Putamen (tissue), 1 donor: ENCODE measurements at regions not wholly inside any gene's neighbourhood (a gene's known extent, or its start where the extent isn't known, plus 50 kb on each side); places are given as distances from the start of the nearest gene placed in this dataset.

ENCODE experiments used
- DNase-seq: peaks from one replicate; pipeline ENCODE4 v3.0.0-alpha.2; 2016; ENCODE audit warnings: low spot score

DNA sequence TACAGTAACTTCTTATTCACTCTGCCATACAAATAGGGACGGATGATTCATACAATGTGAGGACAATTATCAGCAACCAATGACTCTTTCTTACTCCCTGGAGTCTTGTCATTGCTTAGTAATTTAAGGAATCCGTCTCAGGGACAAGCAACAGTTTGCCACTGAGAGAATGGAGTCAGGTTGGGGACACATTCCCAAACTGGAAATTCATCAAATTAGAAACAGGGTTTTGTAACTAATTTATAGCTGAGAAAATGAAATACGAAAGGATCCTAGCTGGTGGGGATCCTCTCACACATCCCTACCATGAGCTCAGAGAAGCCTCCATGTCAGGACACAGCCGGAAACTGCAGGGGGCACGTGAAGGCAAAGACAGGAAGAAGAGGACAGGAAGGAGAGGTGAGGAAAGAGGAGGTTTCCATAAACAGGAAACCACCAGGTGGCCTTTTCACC is 50.4 kb upstream of the KDR start:
- DNase-seq: no peak

DNA sequence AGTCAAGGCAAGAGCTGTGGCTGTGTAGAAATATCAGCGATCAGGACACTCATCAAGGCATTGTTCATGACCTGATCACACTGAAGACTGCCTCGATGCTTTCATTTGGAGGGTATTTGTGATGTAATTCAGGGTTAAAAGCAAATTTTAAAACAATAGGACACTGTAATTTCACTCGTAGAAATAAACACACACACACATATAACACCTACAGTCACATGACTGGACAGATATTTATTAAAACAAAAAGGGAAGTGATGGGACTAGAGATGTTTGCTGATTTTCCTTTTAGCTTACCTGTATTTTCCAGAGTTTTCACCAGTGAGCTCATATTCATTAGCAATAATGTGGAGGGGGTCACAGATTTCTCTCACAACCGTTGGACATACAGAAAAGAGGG is 51.1 kb upstream of the KDR start:
- no peak for DNase-seq

DNA sequence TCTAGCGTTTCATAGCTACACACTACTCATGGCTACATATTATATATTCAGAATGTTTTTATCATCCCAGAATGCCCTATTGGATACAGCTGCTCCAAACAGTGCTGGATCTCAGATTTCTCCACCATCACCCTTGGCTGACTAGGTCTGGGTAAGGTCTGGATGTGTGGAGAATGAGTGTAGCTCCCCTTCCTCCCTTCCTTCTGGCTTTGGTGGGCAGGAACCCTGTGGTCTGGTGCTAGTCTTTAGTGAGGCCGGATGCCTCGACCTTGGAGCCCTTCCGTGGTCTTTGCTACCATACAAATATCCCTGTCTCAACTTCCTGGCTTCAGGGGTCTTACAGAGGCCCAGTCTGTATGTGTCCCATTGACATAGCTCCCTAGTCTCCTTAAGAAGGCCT is 52.1 kb upstream of the KDR start:
- no peak for DNase-seq

DNA sequence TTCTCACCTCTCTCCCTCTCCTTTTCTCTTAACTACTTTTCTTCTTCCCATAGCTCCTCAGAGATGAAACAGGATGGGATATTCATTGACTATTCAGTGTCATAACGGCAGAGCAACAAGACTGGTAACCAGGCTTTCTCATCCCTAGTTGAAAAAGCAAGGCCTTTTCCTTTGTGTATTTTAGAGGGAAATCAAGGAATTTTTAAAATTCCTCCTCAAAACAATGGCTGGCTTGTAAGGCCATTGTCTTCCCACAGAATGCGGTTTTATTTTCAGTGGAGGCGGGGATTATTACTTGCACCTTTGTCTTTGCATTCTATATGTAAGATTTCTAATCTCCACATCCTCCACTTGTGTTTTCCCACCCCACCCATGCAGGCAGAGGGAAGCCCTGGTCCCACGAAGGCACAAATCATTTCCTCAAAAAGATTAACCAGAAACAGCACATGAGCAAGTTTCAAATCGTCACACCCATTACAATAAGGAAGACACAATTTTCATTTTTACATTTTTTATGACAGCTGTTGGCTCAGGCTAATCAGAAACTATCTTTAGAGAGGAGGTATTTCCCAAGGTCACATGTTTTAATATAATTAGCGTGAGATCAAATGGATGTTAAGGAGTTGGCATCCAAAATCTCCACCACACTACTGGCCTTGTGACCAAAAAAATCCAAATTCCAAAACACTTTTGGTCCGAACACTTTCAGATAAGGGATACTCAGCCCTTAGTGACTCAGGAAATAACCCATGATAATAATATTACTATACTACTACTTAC is 53.0 kb upstream of the KDR start:
- no peak for DNase-seq

DNA sequence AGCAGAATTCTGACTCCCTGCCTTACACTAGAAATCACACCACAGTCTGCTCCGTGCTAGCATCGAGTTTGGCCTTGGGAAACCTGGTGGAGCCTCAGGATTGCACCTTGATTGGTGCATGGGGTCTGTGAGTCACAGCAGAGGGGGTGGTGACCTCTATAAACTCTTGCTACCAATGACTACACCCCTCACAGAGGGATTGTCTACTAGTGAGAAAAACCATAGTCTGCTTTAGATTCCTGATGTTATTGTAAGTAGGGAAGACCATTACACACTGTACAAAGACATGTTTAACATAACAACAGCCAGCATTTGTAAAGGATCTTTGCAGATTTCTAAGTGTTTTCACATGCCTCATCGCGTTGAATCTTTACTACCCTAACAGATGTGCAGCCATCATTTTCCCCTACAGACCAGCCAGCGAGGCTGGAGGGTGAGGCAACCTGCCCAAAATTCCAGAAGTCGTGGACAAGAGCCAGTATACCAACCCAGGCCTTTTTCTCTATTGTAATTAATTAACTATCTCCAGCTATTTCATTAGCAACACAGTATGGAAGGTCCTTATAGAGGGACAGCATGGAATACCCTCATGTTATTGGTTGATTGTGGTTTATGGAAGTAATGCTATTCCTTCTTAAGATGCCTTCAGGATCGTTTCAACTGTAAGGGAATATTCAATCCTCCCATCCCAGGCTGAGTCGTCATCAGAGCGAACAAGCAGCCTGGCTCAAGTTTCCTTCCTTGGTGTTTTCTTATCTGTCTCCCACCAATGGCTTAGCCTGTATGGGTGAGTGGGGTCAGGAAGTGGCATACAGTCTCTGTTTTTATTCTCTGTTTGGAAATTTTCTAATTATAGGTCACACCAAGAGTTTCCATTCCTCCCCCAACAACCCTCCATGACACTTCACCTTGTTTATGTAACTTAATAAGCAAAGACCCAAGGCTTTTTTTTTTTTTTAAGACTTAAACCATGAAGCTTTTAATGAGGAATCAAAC is 55.9 kb upstream of the KDR start:
- DNase-seq: no peak

GRCh38 chr4:55183926-55184599 is 58.7 kb upstream of the KDR start:
- no peak for DNase-seq

- DNase-seq: peak; percentile 13
Observed at GRCh38 chr4:55184600-55185523, 59.5 kb upstream of the KDR start.

- DNase-seq: no peak
Observed at GRCh38 chr4:55186123-55186522, 60.7 kb upstream of the KDR start.

- DNase-seq: no peak
Observed at GRCh38 chr4:55186700-55187099, 61.3 kb upstream of the KDR start.

DNA sequence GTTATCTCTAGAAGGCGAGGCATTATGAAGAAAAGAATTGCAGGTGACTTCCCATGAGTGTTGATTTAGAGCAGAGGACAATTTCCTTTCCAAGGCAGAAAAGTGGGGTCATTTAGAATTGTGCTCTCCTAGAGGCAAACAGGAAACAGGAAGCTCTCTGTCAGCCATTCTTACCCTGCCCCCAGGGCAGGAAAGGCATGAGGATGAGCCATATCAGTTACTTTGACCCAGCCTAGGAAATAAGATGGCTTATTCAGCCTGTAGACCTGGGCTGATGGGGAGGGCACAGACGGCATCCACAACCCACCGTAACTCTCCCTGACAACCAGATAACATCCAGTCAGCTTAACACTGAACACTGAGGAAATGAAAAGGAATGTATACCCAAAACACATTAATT is 88.8 kb upstream of the KDR start:
- DNase-seq: no peak

- no peak for DNase-seq
Observed at GRCh38 chr4:55215087-55215486, 89.7 kb upstream of the KDR start.

DNA sequence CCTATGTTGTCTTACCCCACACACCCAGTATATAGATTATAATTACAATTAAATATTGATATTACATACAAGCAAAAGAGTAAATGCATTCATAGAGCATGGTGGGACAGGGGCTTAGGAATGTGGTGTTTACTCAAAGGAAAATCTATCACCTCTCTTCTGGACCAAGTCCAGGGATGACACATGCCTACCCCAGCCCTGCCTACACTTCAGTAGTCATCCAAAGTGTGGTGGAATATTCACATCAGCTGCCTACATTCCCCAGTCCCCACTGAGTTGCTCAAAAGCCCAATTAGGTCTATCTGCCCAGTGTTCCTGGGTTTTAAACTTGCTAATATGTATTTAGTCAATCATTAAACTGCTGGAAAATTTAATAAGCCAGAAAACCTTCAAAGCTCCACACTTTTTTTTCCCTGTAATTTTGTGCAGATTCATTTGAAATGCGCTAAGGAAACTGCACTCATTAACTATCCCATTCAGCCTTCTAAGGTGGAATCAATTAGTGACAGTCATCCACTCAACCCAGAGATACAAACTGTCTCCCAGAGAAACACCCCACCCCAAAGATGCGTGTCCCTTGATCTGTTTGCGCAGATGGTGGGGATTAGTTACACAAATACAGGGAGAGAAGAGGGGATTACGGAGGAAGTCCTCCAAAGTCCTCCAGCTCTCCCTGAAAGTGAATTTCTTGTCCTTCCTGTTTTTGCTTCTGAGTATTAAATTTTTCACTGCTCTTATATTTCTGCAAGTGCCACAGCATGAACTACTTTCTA is 91.7 kb upstream of the KDR start:
- no peak for DNase-seq

DNA sequence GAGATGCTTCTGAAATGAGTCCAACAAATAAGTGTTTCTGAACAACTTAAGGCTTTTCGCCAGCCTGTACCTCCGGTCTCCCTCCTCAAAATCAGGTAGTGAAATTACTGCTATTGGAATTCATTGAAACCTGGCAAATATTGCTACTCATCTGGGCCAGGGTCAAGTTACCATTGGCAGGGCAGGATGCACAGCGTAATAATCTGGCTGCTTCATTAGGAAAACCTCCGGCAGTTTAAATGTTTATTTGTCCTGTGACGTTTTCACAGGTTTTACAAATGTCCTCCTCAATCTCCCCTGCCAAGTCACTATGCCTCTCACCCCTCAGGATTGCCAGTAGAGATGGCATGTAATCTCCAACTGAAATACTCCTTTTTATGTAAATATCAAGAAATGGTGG is 92.6 kb upstream of the KDR start:
- no peak for DNase-seq

DNA sequence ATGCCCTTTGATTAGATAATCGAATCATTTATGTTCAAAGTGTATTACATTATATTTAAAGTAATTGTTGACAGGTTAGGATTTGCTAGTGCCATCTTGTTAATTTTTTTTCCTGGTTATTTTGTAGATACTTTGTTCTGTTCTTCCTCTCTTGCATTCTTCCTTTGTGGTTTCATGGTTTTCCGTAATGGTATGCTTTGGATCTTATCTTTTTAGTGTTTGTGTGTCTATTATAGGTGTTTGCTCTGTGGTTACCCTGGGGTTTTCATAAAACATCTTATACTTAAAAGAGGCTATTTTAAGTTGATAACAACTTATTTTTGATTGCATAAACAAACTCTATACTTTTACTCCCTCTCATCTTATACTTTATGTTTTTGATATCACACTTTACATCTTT is 108.2 kb upstream of the SRD5A3 start:
- DNase-seq: no peak

- DNase-seq: no peak
Observed at GRCh38 chr4:55238407-55238806, 107.6 kb upstream of the SRD5A3 start.

GRCh38 chr4:55241461-55241860 is 104.6 kb upstream of the SRD5A3 start:
- DNase-seq: no peak

DNA sequence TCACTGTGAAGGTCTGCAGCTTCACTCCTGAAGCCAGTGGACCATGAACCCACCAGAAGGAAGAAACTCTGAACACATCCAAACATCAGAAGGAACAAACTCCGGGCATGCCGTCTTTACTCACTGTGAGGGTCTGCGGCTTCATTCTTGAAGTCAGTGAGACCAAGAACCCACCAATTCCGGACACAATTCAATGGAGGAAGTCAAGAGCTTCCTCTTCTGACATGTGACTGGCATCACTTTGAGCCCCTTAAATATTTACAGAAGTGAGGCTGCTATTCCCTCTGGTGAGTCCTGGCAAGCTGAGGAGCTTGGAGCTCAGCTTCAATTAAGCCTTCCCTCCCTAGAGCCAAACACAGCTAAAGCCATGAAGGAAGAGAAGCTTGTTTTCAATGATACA is 103.5 kb upstream of the SRD5A3 start:
- no peak for DNase-seq

DNA sequence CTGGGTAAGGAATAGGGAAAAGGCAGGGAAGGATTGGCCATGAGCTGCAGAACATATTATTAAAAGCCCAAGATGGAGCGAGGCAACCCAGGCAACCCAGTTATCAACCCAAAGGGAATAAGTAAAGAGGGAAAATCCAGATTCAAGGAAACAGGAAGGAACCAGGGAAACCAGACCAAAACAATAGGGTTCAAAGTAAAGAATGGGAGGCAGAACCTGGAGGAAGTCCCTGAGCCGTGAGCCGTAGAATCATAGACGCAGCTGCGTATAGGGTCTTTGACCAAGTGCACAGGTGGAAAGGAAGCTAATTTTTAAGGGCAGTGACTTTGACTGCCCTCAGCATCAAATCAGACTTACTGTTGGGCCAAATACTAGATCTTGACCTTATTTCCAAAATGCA is 98.5 kb upstream of the SRD5A3 start:
- DNase-seq: no peak

- no peak for DNase-seq
Observed at GRCh38 chr4:55248756-55249155, 97.3 kb upstream of the SRD5A3 start.

GRCh38 chr4:55249476-55249875 is 96.6 kb upstream of the SRD5A3 start:
- DNase-seq: no peak

DNA sequence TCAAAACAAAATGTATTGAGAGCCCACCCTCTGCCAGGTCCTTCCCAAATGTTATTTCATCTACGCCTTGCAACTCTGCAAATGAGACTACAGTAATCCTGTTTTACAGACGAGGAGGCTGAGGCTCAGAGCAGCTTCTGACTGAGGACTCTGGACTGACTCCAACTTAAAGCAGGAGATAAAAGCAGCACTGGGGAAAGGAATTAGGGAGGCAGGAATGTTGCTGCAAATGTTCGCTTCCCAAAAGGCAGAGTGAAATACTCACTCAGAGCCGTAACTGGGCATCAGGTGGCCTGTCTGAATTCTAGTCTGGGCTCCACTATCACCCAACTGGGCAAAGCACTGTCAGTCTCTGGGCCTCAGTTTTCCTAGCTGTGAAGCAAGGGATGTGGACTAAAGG is 94.7 kb upstream of the SRD5A3 start:
- DNase-seq: no peak
